Testis (tissue), 2 donors: ENCODE measurements at regions not wholly inside any gene's neighbourhood (a gene's known extent, or its start where the extent isn't known, plus 50 kb on each side); places are given as distances from the start of the nearest gene placed in this dataset.
"Not testable (repeated sequence)": the region's sequence is repeated elsewhere in the genome, so short reads cannot be mapped to it uniquely, and the experiment has no call there.

Experiments
- DNase-seq: peaks from one replicate; pipeline ENCODE4 v3.0.0-alpha.2; 2019
- H3K27ac ChIP-seq, 2 donors: fragments of 200-600 bp; sonication (generic); one replicate each; pipeline ENCODE4 v1.5.1; 2019
- H3K27me3 ChIP-seq: fragments of 200-600 bp; sonication (generic); one replicate; pipeline ENCODE4 v1.5.1; 2019
- H3K36me3 ChIP-seq: fragments of 200-600 bp; sonication (generic); one replicate; pipeline ENCODE4 v1.5.1; 2017; ENCODE audit warnings: low read depth; ENCODE audit errors: missing control alignments
- H3K4me1 ChIP-seq: fragments of 200-600 bp; sonication (generic); one replicate; pipeline ENCODE4 v1.5.1; 2019
- H3K4me3 ChIP-seq, 2 donors: fragments of 200-600 bp; sonication (generic); one replicate each; pipeline ENCODE4 v1.5.1; 2017 to 2019
- H3K9me3 ChIP-seq: fragments of 200-600 bp; sonication (generic); one replicate; pipeline ENCODE4 v1.5.1; 2017
- CTCF ChIP-seq, 3 experiments: fragments of 450-650 bp in 2 of 3; fragments of 200-600 bp in 1 of 3; sonication (generic) in 1 of 3; IDR thresholded peaks; one replicate each; pipeline ENCODE4 v1.5.1; 2016 to 2019; ENCODE audit warnings: antibody characterized with exemption in 3 of 3, mild to moderate bottlenecking in 2 of 3, moderate library complexity in 1 of 3
- POLR2A ChIP-seq: fragments of 450-650 bp; IDR thresholded peaks from one replicate; pipeline ENCODE4 v1.6.1; 2017; ENCODE audit warnings: antibody characterized with exemption, mild to moderate bottlenecking, moderate library complexity
- WGBS, 2 donors: methylation state at CpG; one replicate each; pipeline ENCODE4 v1.1.5; 2018; 5-methylcytosine and 5-hydroxymethylcytosine counted together
- intact Hi-C: fragments of 100-400 bp; cut with DNase I; formaldehyde crosslinking; loops from one replicate; pipeline ENCODE4 v1.15.1; 2023; ENCODE audit warnings: low total_unique reads

GRCh38 chr17:51428668-51429495 is 168.5 kb downstream of the UTP18 start:
- no peak overlapping the region for H3K27ac ChIP-seq
- DNase-seq: no peak
- TF ChIP-seq POLR2A (no peak), CTCF (IDR thresholded peaks at IDR 0.05) (no peak)
- intact Hi-C loops: no loop called here
- no peaks in the 10 kb centered on the region for H3K4me1 ChIP-seq
- 78 to 80% methylated on average over 8 of the region's 8 CpGs for WGBS, 2 donors
- no peak overlapping the region for H3K4me3 ChIP-seq
- H3K9me3 ChIP-seq: no peaks in the 10 kb centered on the region
- H3K36me3 ChIP-seq: no peaks in the 10 kb centered on the region
- no peaks in the 10 kb centered on the region for H3K27me3 ChIP-seq

GRCh38 chr17:51429938-51430337 is 169.6 kb downstream of the UTP18 start:
- 36 to 44% methylated on average over 3 of the region's 3 CpGs for WGBS, 2 donors
- DNase-seq, intact Hi-C loops, H3K27me3 ChIP-seq, H3K9me3 ChIP-seq, H3K27ac ChIP-seq, H3K4me3 ChIP-seq, H3K4me1 ChIP-seq, H3K36me3 ChIP-seq: not testable (repeated sequence)

DNA sequence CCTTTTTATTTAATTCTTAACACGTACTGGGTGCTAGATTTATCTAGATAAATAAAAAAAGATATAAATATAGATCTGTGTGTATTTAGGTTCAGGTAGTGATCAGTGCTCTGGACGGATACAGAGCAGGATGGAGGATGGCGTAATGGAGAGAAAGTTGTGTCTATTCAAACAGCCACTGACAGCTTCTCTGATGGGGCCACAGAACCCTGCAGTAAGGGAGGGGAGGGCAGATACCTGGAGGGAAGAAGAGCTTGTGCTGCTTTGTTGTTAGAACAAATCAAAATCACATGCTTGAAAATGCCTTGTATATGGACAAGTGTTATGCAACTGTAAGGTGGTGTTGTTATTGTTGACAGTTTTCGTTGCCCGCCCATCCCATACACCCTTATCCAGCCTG is 170.2 kb downstream of the UTP18 start:
- no peak overlapping the region for H3K27ac ChIP-seq
- no peaks in the 10 kb centered on the region for H3K27me3 ChIP-seq
- H3K9me3 ChIP-seq: no peaks in the 10 kb centered on the region
- WGBS, 2 donors: 93 to 94% methylated on average over 5 of the region's 5 CpGs
- TF ChIP-seq CTCF (IDR thresholded peaks at IDR 0.05): no peak
- no peak for TF ChIP-seq POLR2A
- no peaks in the 10 kb centered on the region for H3K36me3 ChIP-seq
- DNase-seq: no peak
- intact Hi-C loops: no loop called here
- H3K4me3 ChIP-seq: no peak overlapping the region
- no peaks in the 10 kb centered on the region for H3K4me1 ChIP-seq

GRCh38 chr17:51434434-51435170 is 174.3 kb downstream of the UTP18 start:
- intact Hi-C loops: no loop called here

More at GRCh38 chr17:51434434-51435170, 174.3 kb downstream of the UTP18 start:
- Histone ChIP-seq H3K4me1 (no peaks in the 10 kb centered on the region), H3K27ac (no peak overlapping the region), H3K36me3 (no peaks in the 10 kb centered on the region), H3K27me3 (no peaks in the 10 kb centered on the region), H3K4me3 (no peak overlapping the region), H3K9me3 (no peaks in the 10 kb centered on the region)
- TF ChIP-seq CTCF (IDR thresholded peaks at IDR 0.05): no peak
- no peak for TF ChIP-seq POLR2A
- WGBS, 2 donors: 49 to 56% methylated on average over 7 of the region's 7 CpGs
- no peak for DNase-seq
